ENCODE measurements at regions not wholly inside any gene's neighbourhood (a gene's known extent, or its start where the extent isn't known, plus 50 kb on each side); places are given as distances from the start of the nearest gene placed in this dataset.

DNA sequence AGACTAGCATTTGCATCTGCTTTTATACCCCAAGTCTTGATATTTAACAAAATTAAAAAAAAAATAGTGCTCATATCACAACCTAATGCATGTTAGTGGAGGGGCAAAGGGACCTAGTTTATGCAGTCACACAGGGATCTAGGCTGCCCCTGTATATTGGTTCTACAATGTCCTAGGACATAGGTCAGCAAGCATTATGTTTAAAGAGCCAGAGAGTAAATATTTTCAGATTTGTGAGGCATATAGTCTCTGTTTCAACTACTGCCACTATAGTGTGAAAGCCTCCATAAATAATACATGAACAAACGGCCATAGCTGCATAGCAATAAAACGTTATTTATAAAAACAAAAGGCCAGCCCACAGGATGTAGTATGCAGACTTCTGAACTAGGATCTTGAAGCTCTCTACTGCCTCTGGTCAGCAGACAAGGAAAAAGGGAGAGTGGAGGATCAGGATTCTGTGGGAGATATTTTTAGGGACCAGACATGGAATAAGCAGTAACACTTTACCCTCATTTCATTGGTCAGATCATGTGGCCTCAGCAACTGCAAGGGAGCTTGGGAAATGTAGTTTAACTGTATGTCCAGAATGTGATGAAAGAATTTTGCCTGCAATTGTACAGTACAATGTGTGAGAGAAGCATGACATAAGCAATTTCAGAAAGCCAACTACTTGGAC lies 414.2 kb upstream of the SPTLC3 start:
- DNase-seq (no peak), ATAC-seq (peak in 1 of 4 donors; percentile 52)
- Histone ChIP-seq H3K36me3 (ENCODE audit: insufficient read depth in 1 of 2, low read depth in 1 of 2) (no peaks in the 10 kb centered on the region), H3K27me3 (ENCODE audit: insufficient read depth in 3 of 3, low read length in 2 of 3) (no peaks in the 10 kb centered on the region), H3K4me1 (no peaks in the 10 kb centered on the region), H3K9me3 (no peaks in the 10 kb centered on the region), H3K4me3 (no peak overlapping the region), H3K27ac (no peak overlapping the region)
- 25 to 30% (median 25%) methylated on average over 2 of the region's 2 CpGs for WGBS, 3 donors
- TF ChIP-seq, protein P1, sequence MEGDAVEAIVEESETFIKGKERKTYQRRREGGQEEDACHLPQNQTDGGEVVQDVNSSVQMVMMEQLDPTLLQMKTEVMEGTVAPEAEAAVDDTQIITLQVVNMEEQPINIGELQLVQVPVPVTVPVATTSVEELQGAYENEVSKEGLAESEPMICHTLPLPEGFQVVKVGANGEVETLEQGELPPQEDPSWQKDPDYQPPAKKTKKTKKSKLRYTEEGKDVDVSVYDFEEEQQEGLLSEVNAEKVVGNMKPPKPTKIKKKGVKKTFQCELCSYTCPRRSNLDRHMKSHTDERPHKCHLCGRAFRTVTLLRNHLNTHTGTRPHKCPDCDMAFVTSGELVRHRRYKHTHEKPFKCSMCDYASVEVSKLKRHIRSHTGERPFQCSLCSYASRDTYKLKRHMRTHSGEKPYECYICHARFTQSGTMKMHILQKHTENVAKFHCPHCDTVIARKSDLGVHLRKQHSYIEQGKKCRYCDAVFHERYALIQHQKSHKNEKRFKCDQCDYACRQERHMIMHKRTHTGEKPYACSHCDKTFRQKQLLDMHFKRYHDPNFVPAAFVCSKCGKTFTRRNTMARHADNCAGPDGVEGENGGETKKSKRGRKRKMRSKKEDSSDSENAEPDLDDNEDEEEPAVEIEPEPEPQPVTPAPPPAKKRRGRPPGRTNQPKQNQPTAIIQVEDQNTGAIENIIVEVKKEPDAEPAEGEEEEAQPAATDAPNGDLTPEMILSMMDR (IDR thresholded peaks at IDR 0.05) = no peak
- intact Hi-C loops (cut with DNase I) = no loop called here

DNA sequence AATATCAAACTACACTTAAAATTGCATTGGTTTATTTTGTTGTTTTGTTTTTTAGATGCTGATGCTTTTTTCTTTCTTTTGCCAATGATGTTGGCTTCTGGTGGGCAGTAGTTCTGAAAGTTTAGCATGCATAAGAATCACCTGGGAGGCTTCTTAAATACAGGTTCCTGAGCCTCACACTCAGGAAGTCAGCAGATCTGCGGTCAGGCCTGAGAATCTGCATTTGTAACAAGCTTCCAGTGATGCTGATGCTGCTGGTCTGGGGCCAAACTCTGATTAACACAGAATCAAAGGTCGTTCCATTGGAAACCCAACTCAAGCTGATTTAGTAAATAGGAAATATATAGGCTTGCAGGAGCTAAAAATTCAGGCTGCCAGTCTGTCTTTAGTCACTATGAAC lies 412.9 kb upstream of the SPTLC3 start:
- H3K27me3 ChIP-seq (ENCODE audit: insufficient read depth in 3 of 3, low read length in 2 of 3) = no peaks in the 10 kb centered on the region
- no peak for DNase-seq
- 73 to 78% (median 76%) methylated on average over 2 of the region's 2 CpGs for WGBS, 3 donors
- ATAC-seq = no peak
- TF ChIP-seq, protein P1 (IDR thresholded peaks at IDR 0.05) = no peak
- H3K9me3 ChIP-seq = no peaks in the 10 kb centered on the region
- no peak overlapping the region for H3K27ac ChIP-seq
- intact Hi-C loops (cut with DNase I) = no loop called here
- no peaks in the 10 kb centered on the region for H3K4me1 ChIP-seq
- no peak overlapping the region for H3K4me3 ChIP-seq
- H3K36me3 ChIP-seq (ENCODE audit: insufficient read depth in 1 of 2, low read depth in 1 of 2) = no peaks in the 10 kb centered on the region

- TF ChIP-seq, protein P1 (IDR thresholded peaks at IDR 0.05) = no peak
- intact Hi-C loops (cut with DNase I) = no loop called here
- Histone ChIP-seq H3K4me1 (no peaks in the 10 kb centered on the region), H3K9me3 (no peaks in the 10 kb centered on the region), H3K27ac (no peak overlapping the region), H3K27me3 (ENCODE audit: insufficient read depth in 3 of 3, low read length in 2 of 3) (no peaks in the 10 kb centered on the region), H3K36me3 (ENCODE audit: insufficient read depth in 1 of 2, low read depth in 1 of 2) (no peaks in the 10 kb centered on the region), H3K4me3 (no peak overlapping the region)
- WGBS, 3 donors = 58 to 71% (median 61%) methylated on average over 2 of the region's 2 CpGs
- DNase-seq (no peak), ATAC-seq (no peak)
Measured at GRCh38 chr20:12596863-12597262, 411.9 kb upstream of the SPTLC3 start.

DNA sequence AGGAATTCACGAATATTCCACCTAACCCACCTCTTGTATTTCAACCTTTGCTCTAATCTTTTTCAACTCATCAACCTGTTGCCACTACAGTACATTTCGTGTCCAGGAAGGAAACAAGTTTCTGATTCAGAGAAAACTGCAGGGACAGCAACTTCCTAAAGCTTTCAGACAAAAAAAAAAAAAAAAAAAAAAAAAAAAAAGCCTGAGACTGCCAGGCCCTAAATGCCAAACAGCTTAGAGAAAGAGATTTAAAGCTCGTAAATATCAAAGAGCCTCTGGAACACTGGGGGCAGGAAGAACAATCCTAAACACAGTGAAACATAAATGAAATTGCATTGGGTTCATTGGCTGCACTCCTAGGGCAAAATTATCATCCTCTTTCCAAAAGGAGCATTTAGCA lies 411.2 kb upstream of the SPTLC3 start:
- TF ChIP-seq, protein P1 (IDR thresholded peaks at IDR 0.05) = no peak
- DNase-seq (no peak), ATAC-seq (no peak)
- no peaks in the 10 kb centered on the region for H3K4me1 ChIP-seq
- no peak overlapping the region for H3K27ac ChIP-seq
- intact Hi-C loops (cut with DNase I) = no loop called here
- 43 to 50% (median 45%) methylated on average over 3 of the region's 3 CpGs for WGBS, 3 donors
- no peak overlapping the region for H3K4me3 ChIP-seq
- no peaks in the 10 kb centered on the region for H3K27me3 ChIP-seq (ENCODE audit: insufficient read depth in 3 of 3, low read length in 2 of 3)
- H3K9me3 ChIP-seq = no peaks in the 10 kb centered on the region
- H3K36me3 ChIP-seq (ENCODE audit: insufficient read depth in 1 of 2, low read depth in 1 of 2) = no peaks in the 10 kb centered on the region

- DNase-seq (no peak), ATAC-seq (no peak)
- TF ChIP-seq, protein P1 (IDR thresholded peaks at IDR 0.05) = no peak
- Histone ChIP-seq H3K4me1 (no peaks in the 10 kb centered on the region), H3K36me3 (ENCODE audit: insufficient read depth in 1 of 2, low read depth in 1 of 2) (no peaks in the 10 kb centered on the region), H3K4me3 (no peak overlapping the region), H3K9me3 (no peaks in the 10 kb centered on the region), H3K27ac (no peak overlapping the region), H3K27me3 (ENCODE audit: insufficient read depth in 3 of 3, low read length in 2 of 3) (no peaks in the 10 kb centered on the region)
- WGBS, 3 donors = 65 to 73% (median 73%) methylated on average over 3 of the region's 3 CpGs
- intact Hi-C loops (cut with DNase I) = no loop called here
Measured at GRCh38 chr20:12598894-12599293, 409.9 kb upstream of the SPTLC3 start.
